ENCODE measurements at regions not wholly inside any gene's neighbourhood (a gene's known extent, or its start where the extent isn't known, plus 50 kb on each side); places are given as distances from the start of the nearest gene placed in this dataset.

- DNase-seq (ENCODE audit: low read depth): peak; percentile 47
- no peak overlapping the region for H3K4me3 ChIP-seq (ENCODE audit: low read depth, low read length)
- peak; percentile 80 for TF ChIP-seq CTCF (IDR thresholded peaks at IDR 0.05; ENCODE audit: insufficient read depth, low read depth, low read length)
Observed at GRCh38 chr7:38107486-38107893, 70.6 kb upstream of the STARD3NL start.

GRCh38 chr7:38112075-38112474 is 66.0 kb upstream of the STARD3NL start:
- TF ChIP-seq CTCF (IDR thresholded peaks at IDR 0.05; ENCODE audit: insufficient read depth, low read depth, low read length): no peak
- DNase-seq (ENCODE audit: low read depth): no peak
- no peak overlapping the region for H3K4me3 ChIP-seq (ENCODE audit: low read depth, low read length)

- H3K4me3 ChIP-seq (ENCODE audit: low read depth, low read length): no peak overlapping the region
- DNase-seq (ENCODE audit: low read depth): no peak
- no peak for TF ChIP-seq CTCF (IDR thresholded peaks at IDR 0.05; ENCODE audit: insufficient read depth, low read depth, low read length)
Observed at GRCh38 chr7:38120076-38120475, 58.0 kb upstream of the STARD3NL start.

- H3K4me3 ChIP-seq (ENCODE audit: low read depth, low read length): no peak overlapping the region
- DNase-seq (ENCODE audit: low read depth): peak; percentile 86
- TF ChIP-seq CTCF (IDR thresholded peaks at IDR 0.05; ENCODE audit: insufficient read depth, low read depth, low read length): no peak
Observed at GRCh38 chr7:38122501-38122900, 55.5 kb upstream of the STARD3NL start.

- no peak for DNase-seq (ENCODE audit: low read depth)
- no peak for TF ChIP-seq CTCF (IDR thresholded peaks at IDR 0.05; ENCODE audit: insufficient read depth, low read depth, low read length)
- no peak overlapping the region for H3K4me3 ChIP-seq (ENCODE audit: low read depth, low read length)
Observed at GRCh38 chr7:38123494-38123893, 54.6 kb upstream of the STARD3NL start.

GRCh38 chr7:38127216-38128207 is 50.5 kb upstream of the STARD3NL start:
- H3K4me3 ChIP-seq (ENCODE audit: low read depth, low read length): no peak overlapping the region
- no peak for TF ChIP-seq CTCF (IDR thresholded peaks at IDR 0.05; ENCODE audit: insufficient read depth, low read depth, low read length)
- DNase-seq (ENCODE audit: low read depth): no peak

All from fibroblast of villous mesenchyme (primary cell).